ENCODE measurements at regions not wholly inside any gene's neighbourhood (a gene's known extent, or its start where the extent isn't known, plus 50 kb on each side); places are given as distances from the start of the nearest gene placed in this dataset.

GRCh38 chr5:110203661-110204060, 513.9 kb downstream of the MAN2A1 start:
- Histone ChIP-seq H3K4me1 (no peaks in the 10 kb centered on the region), H3K4me3 (no peak overlapping the region), H3K36me3 (no peaks in the 10 kb centered on the region), H3K27me3 (no peaks in the 10 kb centered on the region), H3K9me3 (peaks cover 4% of the 10 kb centered on the region), H3K27ac (no peak overlapping the region)
- intact Hi-C loops (cut with DNase I) = no loop called here
- no peak for DNase-seq (ENCODE audit: extremely low spot score in 2 of 2)
- TF ChIP-seq POLR2A (IDR thresholded peaks at IDR 0.05) = no peak
- no peak for TF ChIP-seq POLR2AphosphoS5 (IDR thresholded peaks at IDR 0.05; ENCODE audit: insufficient read depth in 1 of 2, low read depth in 1 of 2)
- TF ChIP-seq CTCF (IDR thresholded peaks at IDR 0.05) = no peak

- Histone ChIP-seq H3K4me3 (no peak overlapping the region), H3K27ac (no peak overlapping the region), H3K9me3 (peaks cover 3% of the 10 kb centered on the region), H3K36me3 (no peaks in the 10 kb centered on the region), H3K4me1 (no peaks in the 10 kb centered on the region), H3K27me3 (no peaks in the 10 kb centered on the region)
- TF ChIP-seq POLR2AphosphoS5 (IDR thresholded peaks at IDR 0.05; ENCODE audit: insufficient read depth in 1 of 2, low read depth in 1 of 2) = no peak
- TF ChIP-seq CTCF (IDR thresholded peaks at IDR 0.05) = no peak
- no peak for TF ChIP-seq POLR2A (IDR thresholded peaks at IDR 0.05)
- intact Hi-C loops (cut with DNase I) = no loop called here
- DNase-seq (ENCODE audit: extremely low spot score in 2 of 2) = no peak
Measured at GRCh38 chr5:110209401-110209800, 517.1 kb downstream of the TMEM232 start.

GRCh38 chr5:110218981-110219380, 507.5 kb downstream of the TMEM232 start:
- TF ChIP-seq POLR2A (IDR thresholded peaks at IDR 0.05) (no peak), POLR2AphosphoS5 (IDR thresholded peaks at IDR 0.05; ENCODE audit: insufficient read depth in 1 of 2, low read depth in 1 of 2) (no peak), CTCF (IDR thresholded peaks at IDR 0.05) (no peak)
- H3K9me3 ChIP-seq = peaks cover 7% of the 10 kb centered on the region
- H3K36me3 ChIP-seq = no peaks in the 10 kb centered on the region
- H3K27me3 ChIP-seq = no peaks in the 10 kb centered on the region
- H3K27ac ChIP-seq = no peak overlapping the region
- no peak overlapping the region for H3K4me3 ChIP-seq
- H3K4me1 ChIP-seq = no peaks in the 10 kb centered on the region
- intact Hi-C loops (cut with DNase I) = no loop called here
- DNase-seq (ENCODE audit: extremely low spot score in 2 of 2) = no peak

- Histone ChIP-seq H3K9me3 (peaks cover 7% of the 10 kb centered on the region), H3K4me1 (no peaks in the 10 kb centered on the region), H3K27ac (no peak overlapping the region), H3K36me3 (no peaks in the 10 kb centered on the region), H3K4me3 (no peak overlapping the region), H3K27me3 (no peaks in the 10 kb centered on the region)
- DNase-seq (ENCODE audit: extremely low spot score in 2 of 2) = no peak
- TF ChIP-seq POLR2A (IDR thresholded peaks at IDR 0.05) (no peak), CTCF (IDR thresholded peaks at IDR 0.05) (no peak), POLR2AphosphoS5 (IDR thresholded peaks at IDR 0.05; ENCODE audit: insufficient read depth in 1 of 2, low read depth in 1 of 2) (no peak)
- intact Hi-C loops (cut with DNase I) = no loop called here
Measured at GRCh38 chr5:110219769-110220168, 506.7 kb downstream of the TMEM232 start.

- H3K27ac ChIP-seq = no peak overlapping the region
- H3K4me1 ChIP-seq = no peaks in the 10 kb centered on the region
- TF ChIP-seq POLR2AphosphoS5 (IDR thresholded peaks at IDR 0.05; ENCODE audit: insufficient read depth in 1 of 2, low read depth in 1 of 2) = no peak
- TF ChIP-seq POLR2A (IDR thresholded peaks at IDR 0.05) = no peak
- TF ChIP-seq CTCF (IDR thresholded peaks at IDR 0.05) = no peak
- H3K9me3 ChIP-seq = peaks cover 7% of the 10 kb centered on the region
- intact Hi-C loops (cut with DNase I) = no loop called here
- H3K36me3 ChIP-seq = no peaks in the 10 kb centered on the region
- no peak overlapping the region for H3K4me3 ChIP-seq
- H3K27me3 ChIP-seq = no peaks in the 10 kb centered on the region
- DNase-seq (ENCODE audit: extremely low spot score in 2 of 2) = no peak
Measured at GRCh38 chr5:110221036-110221435, 505.4 kb downstream of the TMEM232 start.
